ENCODE measurements at regions not wholly inside any gene's neighbourhood (a gene's known extent, or its start where the extent isn't known, plus 50 kb on each side); places are given as distances from the start of the nearest gene placed in this dataset.

GRCh38 chr10:109341986-109342385 is 581.3 kb downstream of the XPNPEP1 start:
- Histone ChIP-seq H3K18ac (ENCODE audit: low read depth, low read length) (no peak overlapping the region), H2BK15ac (ENCODE audit: low read depth, low read length) (no peak overlapping the region), H2BK20ac (ENCODE audit: low read depth, low read length) (no peak overlapping the region), H3K79me1 (ENCODE audit: low read depth in 1 of 2, low read length in 2 of 2) (no peaks in the 10 kb centered on the region), H3K36me3 (ENCODE audit: control insufficient read depth, insufficient read depth, low read length) (no peaks in the 10 kb centered on the region), H3K9me1 (ENCODE audit: insufficient read depth, low read length) (no peaks in the 10 kb centered on the region), H2AFZ (replicated peaks; ENCODE audit: low read length, poor library complexity) (no peak overlapping the region), H4K8ac (ENCODE audit: low read depth in 2 of 2, low read length in 2 of 2) (no peak overlapping the region), H3K56ac (ENCODE audit: extremely low read depth, insufficient read depth, low read length) (no peak overlapping the region), H3K14ac (replicated peaks; ENCODE audit: low read depth, low read length) (no peak overlapping the region), H3K9ac (ENCODE audit: low read depth, low read length) (no peak overlapping the region), H4K91ac (ENCODE audit: insufficient read depth, low read depth, low read length) (no peak overlapping the region), H3K4me1 (ENCODE audit: control insufficient read depth, insufficient read depth, low read length) (no peaks in the 10 kb centered on the region), H4K5ac (ENCODE audit: low read depth, low read length) (no peak overlapping the region), H3K4me3 (ENCODE audit: insufficient read depth, low read depth, low read length) (no peak overlapping the region), H2AK9ac (replicated peaks; ENCODE audit: low read depth, low read length, poor library complexity) (no peak overlapping the region), H2BK5ac (ENCODE audit: low read depth, low read length, poor library complexity, severe bottlenecking) (no peak overlapping the region), H3K23ac (ENCODE audit: low read depth, low read length) (no peak overlapping the region), H3K4me2 (ENCODE audit: low read depth, low read length) (no peak overlapping the region), H3K9me3 (ENCODE audit: control insufficient read depth, insufficient read depth, low read length) (no peaks in the 10 kb centered on the region), H2AK5ac (ENCODE audit: low read depth, low read length) (no peak overlapping the region), H3K27me3 (ENCODE audit: control insufficient read depth, insufficient read depth, low read length) (no peaks in the 10 kb centered on the region; the same call in 1 of the 2 replicates), H4K20me1 (ENCODE audit: insufficient read depth, low read length) (no peaks in the 10 kb centered on the region), H3K27ac (ENCODE audit: insufficient read depth, low read length) (no peak overlapping the region), H2BK120ac (ENCODE audit: low read depth, low read length) (no peak overlapping the region), H3K4ac (ENCODE audit: low read depth, low read length) (no peak overlapping the region)
- intact Hi-C loops (cut with micrococcal nuclease) (no loop called here), dilution Hi-C loops (cut with HindIII; ENCODE audit: low sequenced_read_pairs, unreplicated experiment) (no loop called here), in situ Hi-C loops (cut with MboI; ENCODE audit: low sequenced_read_pairs) (no loop called here)
- POLR2A ChIA-PET (ENCODE audit: unreplicated experiment), result no interaction called here
- TF ChIP-seq MAFK (IDR thresholded peaks at IDR 0.05; ENCODE audit: low read depth, low read length), result no peak
- no peak for TF ChIP-seq CHD1 (IDR thresholded peaks at IDR 0.05; ENCODE audit: low read depth, low read length)
- no peak for TF ChIP-seq MAZ (IDR thresholded peaks at IDR 0.05; ENCODE audit: borderline replicate concordance, low read depth, low read length)
- TF ChIP-seq USF2 (IDR thresholded peaks at IDR 0.05; ENCODE audit: low read depth, low read length), result no peak
- BruUV-seq (replicated peaks), result no TSS peak
- ATAC-seq (ENCODE audit: low read depth) (no peak), DNase-seq (no peak)
- CTCF ChIA-PET, result no interaction called here

All from IMR-90 (cell line).